ENCODE measurements at regions not wholly inside any gene's neighbourhood (a gene's known extent, or its start where the extent isn't known, plus 50 kb on each side); places are given as distances from the start of the nearest gene placed in this dataset.

GRCh38 chr4:182124359-182124758, 118.8 kb upstream of the TENM3 start:
- TF ChIP-seq CTCF (IDR thresholded peaks at IDR 0.05 in 8 of 11, conservative IDR thresholded peaks at IDR 0.05 in 3 of 11) = no peak
- TF ChIP-seq POLR2AphosphoS5 (IDR thresholded peaks at IDR 0.05) = no peak
